Skeletal muscle satellite cell (primary cell): ENCODE measurements at regions not wholly inside any gene's neighbourhood (a gene's known extent, or its start where the extent isn't known, plus 50 kb on each side); places are given as distances from the start of the nearest gene placed in this dataset.
A peak's percentile ranks its signal among the peaks of the same experiment; 100 is the strongest.
"Not testable (repeated sequence)": the region's sequence is repeated elsewhere in the genome, so short reads cannot be mapped to it uniquely, and the experiment has no call there.

Source experiments
- H3K27me3 ChIP-seq: 2 replicates; pipeline ENCODE4 v1.7.0; 2013; ENCODE audit warnings: low read length; ENCODE audit not compliant: control insufficient read depth, insufficient read depth
- H3K36me3 ChIP-seq: 2 replicates; pipeline ENCODE4 v1.7.0; 2013; ENCODE audit warnings: mild to moderate bottlenecking, control low read depth, low read length; ENCODE audit not compliant: insufficient read depth
- H3K4me1 ChIP-seq: 2 replicates; pipeline ENCODE4 v1.7.0; 2013; ENCODE audit warnings: low read length; ENCODE audit not compliant: control insufficient read depth, insufficient read depth
- H3K4me2 ChIP-seq: 2 replicates; pipeline ENCODE4 v1.7.0; 2013; ENCODE audit warnings: mild to moderate bottlenecking, low read length
- H3K4me3 ChIP-seq: 2 replicates; pipeline ENCODE4 v1.7.0; 2013; ENCODE audit warnings: low read length
- H3K9ac ChIP-seq: 2 replicates; pipeline ENCODE4 v1.7.0; 2013; ENCODE audit warnings: mild to moderate bottlenecking, low read depth, low read length, moderate library complexity
- H3K9me3 ChIP-seq: replicated peaks from 2 replicates; pipeline ENCODE4 v1.7.0; 2013; ENCODE audit warnings: mild to moderate bottlenecking, control low read depth, low read length

- Histone ChIP-seq H3K36me3 (no peaks in the 10 kb centered on the region), H3K4me2 (peak overlapping the region; percentile 32), H3K4me3 (peak overlapping the region; percentile 8), H3K9ac (peak overlapping the region; percentile 64), H3K9me3 (no peaks in the 10 kb centered on the region), H3K27me3 (no peaks in the 10 kb centered on the region), H3K4me1 (peaks cover 22% of the 10 kb centered on the region)
Observed at GRCh38 chr4:151484396-151485102, 75.6 kb downstream of the FHIP1A start.

GRCh38 chr4:151485541-151486131, 76.7 kb downstream of the FHIP1A start:
- Histone ChIP-seq H3K27me3 (no peaks in the 10 kb centered on the region), H3K4me1 (peaks cover 22% of the 10 kb centered on the region), H3K9ac (peak overlapping the region; percentile 64), H3K9me3 (no peaks in the 10 kb centered on the region), H3K4me3 (no peak overlapping the region), H3K36me3 (no peaks in the 10 kb centered on the region), H3K4me2 (no peak overlapping the region)

- no peaks in the 10 kb centered on the region for H3K9me3 ChIP-seq
- peak overlapping the region; percentile 64 for H3K9ac ChIP-seq
- H3K27me3 ChIP-seq = no peaks in the 10 kb centered on the region
- no peaks in the 10 kb centered on the region for H3K36me3 ChIP-seq
- H3K4me3 ChIP-seq = no peak overlapping the region
- H3K4me2 ChIP-seq = no peak overlapping the region
- peaks cover 22% of the 10 kb centered on the region for H3K4me1 ChIP-seq
Observed at GRCh38 chr4:151486168-151486567, 77.2 kb downstream of the FHIP1A start.

GRCh38 chr4:151488968-151489367, 80.0 kb downstream of the FHIP1A start:
- H3K36me3 ChIP-seq = no peaks in the 10 kb centered on the region
- no peak overlapping the region for H3K9ac ChIP-seq
- H3K4me2 ChIP-seq = no peak overlapping the region
- H3K4me1 ChIP-seq = peaks cover 22% of the 10 kb centered on the region
- no peak overlapping the region for H3K4me3 ChIP-seq
- H3K27me3 ChIP-seq = no peaks in the 10 kb centered on the region
- no peaks in the 10 kb centered on the region for H3K9me3 ChIP-seq

GRCh38 chr4:151489462-151490203, 80.7 kb downstream of the FHIP1A start:
- Histone ChIP-seq H3K27me3 (no peaks in the 10 kb centered on the region), H3K4me1 (peaks cover 15% of the 10 kb centered on the region), H3K9me3 (no peaks in the 10 kb centered on the region), H3K36me3 (no peaks in the 10 kb centered on the region), H3K9ac (no peak overlapping the region), H3K4me2 (no peak overlapping the region), H3K4me3 (no peak overlapping the region)

DNA sequence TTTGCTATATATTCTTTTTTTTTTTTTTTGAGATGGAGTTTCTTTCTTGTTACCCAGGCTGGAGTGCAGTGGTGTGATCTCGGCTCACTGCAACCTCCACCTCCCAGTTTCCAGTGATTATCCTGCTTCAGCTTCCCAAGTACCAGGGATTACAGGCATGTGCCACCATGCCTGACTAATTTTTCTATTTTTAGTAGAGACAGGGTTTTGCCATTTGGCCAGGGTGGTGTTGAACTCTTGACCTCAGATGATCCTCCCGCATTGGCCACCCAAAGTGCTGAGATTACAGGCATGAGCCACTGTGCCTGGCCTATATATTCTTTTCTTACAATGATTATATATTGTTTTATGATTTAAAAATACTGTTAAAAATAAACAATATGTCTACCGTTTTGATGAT, 86.6 kb downstream of the FHIP1A start:
- not testable (repeated sequence) for H3K9me3 ChIP-seq, H3K4me1 ChIP-seq, H3K4me3 ChIP-seq, H3K4me2 ChIP-seq, H3K27me3 ChIP-seq, H3K9ac ChIP-seq, H3K36me3 ChIP-seq

- not testable (repeated sequence) for H3K9me3 ChIP-seq, H3K36me3 ChIP-seq, H3K9ac ChIP-seq, H3K27me3 ChIP-seq, H3K4me1 ChIP-seq, H3K4me3 ChIP-seq, H3K4me2 ChIP-seq
Observed at GRCh38 chr4:151511548-151511947, 102.6 kb downstream of the FHIP1A start.

GRCh38 chr4:151517896-151518295, 108.9 kb downstream of the FHIP1A start:
- Histone ChIP-seq H3K4me1 (no peaks in the 10 kb centered on the region), H3K27me3 (no peaks in the 10 kb centered on the region), H3K9me3 (no peaks in the 10 kb centered on the region), H3K9ac (no peak overlapping the region), H3K4me2 (no peak overlapping the region), H3K36me3 (no peaks in the 10 kb centered on the region), H3K4me3 (no peak overlapping the region)

DNA sequence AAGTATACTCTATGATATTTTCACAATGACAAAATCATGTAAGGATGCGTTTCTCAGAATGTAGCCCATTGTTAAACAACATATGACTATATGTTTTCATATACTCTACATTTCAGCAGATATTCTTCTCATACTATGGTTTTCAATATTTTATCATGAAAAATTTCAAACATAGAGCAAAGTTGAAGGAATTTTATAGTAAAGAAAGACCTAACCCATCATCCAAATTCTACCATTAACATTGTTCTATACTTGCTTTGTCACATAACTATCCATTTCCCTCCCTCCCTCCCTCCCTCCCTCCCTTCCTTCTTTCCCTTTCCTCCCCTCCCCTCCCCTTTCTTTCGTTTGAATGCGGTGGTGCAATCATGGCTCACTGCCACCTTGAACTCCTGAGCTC, 109.4 kb downstream of the FHIP1A start:
- H3K9ac ChIP-seq = no peak overlapping the region
- H3K4me2 ChIP-seq = no peak overlapping the region
- H3K27me3 ChIP-seq = no peaks in the 10 kb centered on the region

DNA sequence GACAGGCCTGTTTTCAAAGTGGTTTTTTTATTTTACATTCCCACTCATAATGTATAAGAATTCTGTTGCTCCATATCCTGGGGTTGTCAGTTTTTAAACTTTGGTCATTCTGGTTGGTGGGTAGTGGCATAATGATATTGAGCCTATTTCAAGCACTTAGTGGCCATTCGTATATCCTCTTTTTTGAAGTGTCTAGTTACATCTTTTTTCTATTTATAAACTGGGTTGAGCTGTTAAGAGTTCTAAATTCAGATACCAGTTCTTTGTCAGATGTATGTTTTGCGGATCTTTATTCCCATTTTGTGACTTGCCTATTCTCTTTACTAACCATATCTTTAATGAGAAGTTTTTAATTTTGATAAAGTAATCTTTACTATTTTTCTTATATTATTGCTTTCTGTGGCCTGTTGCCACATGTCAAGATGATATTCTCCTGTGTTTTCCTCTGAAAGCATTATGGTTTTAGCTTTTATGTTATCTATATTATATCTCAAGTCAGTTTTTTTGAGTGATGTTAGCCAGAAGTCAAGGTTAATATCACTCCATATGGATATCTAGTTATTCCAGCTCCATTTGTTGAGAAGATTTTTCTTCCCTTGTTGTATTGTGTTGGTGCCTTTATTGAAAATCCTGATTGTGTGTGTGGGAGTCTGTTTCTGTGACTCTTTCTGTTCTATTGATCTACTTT, 110.9 kb downstream of the FHIP1A start:
- no peaks in the 10 kb centered on the region for H3K27me3 ChIP-seq
- no peaks in the 10 kb centered on the region for H3K4me1 ChIP-seq
- H3K4me2 ChIP-seq = no peak overlapping the region
- no peaks in the 10 kb centered on the region for H3K9me3 ChIP-seq
- no peak overlapping the region for H3K4me3 ChIP-seq
- H3K9ac ChIP-seq = no peak overlapping the region
- H3K36me3 ChIP-seq = no peaks in the 10 kb centered on the region

More for the DNA sequence above, 109.4 kb downstream of the FHIP1A start:
- no peak overlapping the region for H3K4me3 ChIP-seq
- no peaks in the 10 kb centered on the region for H3K36me3 ChIP-seq
- H3K9me3 ChIP-seq = no peaks in the 10 kb centered on the region
- H3K4me1 ChIP-seq = no peaks in the 10 kb centered on the region

- H3K4me1 ChIP-seq = no peaks in the 10 kb centered on the region
- H3K4me2 ChIP-seq = no peak overlapping the region
- no peaks in the 10 kb centered on the region for H3K9me3 ChIP-seq
- no peaks in the 10 kb centered on the region for H3K36me3 ChIP-seq
- H3K27me3 ChIP-seq = no peaks in the 10 kb centered on the region
- no peak overlapping the region for H3K4me3 ChIP-seq
- no peak overlapping the region for H3K9ac ChIP-seq
Observed at GRCh38 chr4:151522866-151523519, 114.0 kb downstream of the FHIP1A start.
